ENCODE measurements at regions not wholly inside any gene's neighbourhood (a gene's known extent, or its start where the extent isn't known, plus 50 kb on each side); places are given as distances from the start of the nearest gene placed in this dataset.

DNA sequence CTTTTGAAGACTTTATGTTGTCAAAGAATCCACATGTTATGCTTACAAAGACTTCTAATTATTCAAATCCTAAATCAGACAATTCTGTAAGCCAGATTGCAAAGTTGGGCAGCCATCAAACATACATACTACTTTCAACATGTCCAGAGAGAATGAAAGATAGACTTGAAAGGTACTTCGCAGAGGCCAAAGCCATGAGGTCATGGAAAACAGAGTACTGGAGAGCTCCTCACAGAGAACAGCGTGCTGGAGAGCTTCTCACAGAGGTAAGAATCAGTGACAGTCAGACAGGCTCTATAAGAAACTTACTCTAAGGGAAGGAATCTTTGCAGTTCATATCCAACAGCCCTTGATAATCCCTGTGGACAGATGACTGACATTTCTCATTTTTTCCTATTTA lies 400.2 kb downstream of the GJA1 start:
- no peak overlapping the region for H3K4me3 ChIP-seq (ENCODE audit: low read depth in 1 of 3, low read length in 3 of 3)
- WGBS = 73% methylated on average over 2 of the region's 2 CpGs
- H3K27ac ChIP-seq (ENCODE audit: low read depth in 1 of 2, low read length in 2 of 2) = no peak overlapping the region
- TF ChIP-seq RAD21 (IDR thresholded peaks at IDR 0.05) = no peak
- no peak for TF ChIP-seq YY1 (IDR thresholded peaks at IDR 0.05)
- TF ChIP-seq TAF1 (conservative IDR thresholded peaks at IDR 0.05) = no peak
- TF ChIP-seq, protein P1, sequence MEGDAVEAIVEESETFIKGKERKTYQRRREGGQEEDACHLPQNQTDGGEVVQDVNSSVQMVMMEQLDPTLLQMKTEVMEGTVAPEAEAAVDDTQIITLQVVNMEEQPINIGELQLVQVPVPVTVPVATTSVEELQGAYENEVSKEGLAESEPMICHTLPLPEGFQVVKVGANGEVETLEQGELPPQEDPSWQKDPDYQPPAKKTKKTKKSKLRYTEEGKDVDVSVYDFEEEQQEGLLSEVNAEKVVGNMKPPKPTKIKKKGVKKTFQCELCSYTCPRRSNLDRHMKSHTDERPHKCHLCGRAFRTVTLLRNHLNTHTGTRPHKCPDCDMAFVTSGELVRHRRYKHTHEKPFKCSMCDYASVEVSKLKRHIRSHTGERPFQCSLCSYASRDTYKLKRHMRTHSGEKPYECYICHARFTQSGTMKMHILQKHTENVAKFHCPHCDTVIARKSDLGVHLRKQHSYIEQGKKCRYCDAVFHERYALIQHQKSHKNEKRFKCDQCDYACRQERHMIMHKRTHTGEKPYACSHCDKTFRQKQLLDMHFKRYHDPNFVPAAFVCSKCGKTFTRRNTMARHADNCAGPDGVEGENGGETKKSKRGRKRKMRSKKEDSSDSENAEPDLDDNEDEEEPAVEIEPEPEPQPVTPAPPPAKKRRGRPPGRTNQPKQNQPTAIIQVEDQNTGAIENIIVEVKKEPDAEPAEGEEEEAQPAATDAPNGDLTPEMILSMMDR (IDR thresholded peaks at IDR 0.05; ENCODE audit: low read depth, low read length, missing input control) = no peak
- TF ChIP-seq JUND (IDR thresholded peaks at IDR 0.05) = no peak
- TF ChIP-seq SP1 (IDR thresholded peaks at IDR 0.05) = no peak
- no peak for TF ChIP-seq GABPA (IDR thresholded peaks at IDR 0.05 in 1 of 2, conservative IDR thresholded peaks at IDR 0.05 in 1 of 2)
- TF ChIP-seq NR2F2 (IDR thresholded peaks at IDR 0.05) = no peak
- no peak for TF ChIP-seq HNF4A (conservative IDR thresholded peaks at IDR 0.05)
- TF ChIP-seq RXRA (IDR thresholded peaks at IDR 0.05) = no peak
- no peak for TF ChIP-seq HNF4G (IDR thresholded peaks at IDR 0.05)
- TF ChIP-seq EGR1 (IDR thresholded peaks at IDR 0.05; ENCODE audit: low read depth in 2 of 2) = no peak
- TF ChIP-seq, protein P2, sequence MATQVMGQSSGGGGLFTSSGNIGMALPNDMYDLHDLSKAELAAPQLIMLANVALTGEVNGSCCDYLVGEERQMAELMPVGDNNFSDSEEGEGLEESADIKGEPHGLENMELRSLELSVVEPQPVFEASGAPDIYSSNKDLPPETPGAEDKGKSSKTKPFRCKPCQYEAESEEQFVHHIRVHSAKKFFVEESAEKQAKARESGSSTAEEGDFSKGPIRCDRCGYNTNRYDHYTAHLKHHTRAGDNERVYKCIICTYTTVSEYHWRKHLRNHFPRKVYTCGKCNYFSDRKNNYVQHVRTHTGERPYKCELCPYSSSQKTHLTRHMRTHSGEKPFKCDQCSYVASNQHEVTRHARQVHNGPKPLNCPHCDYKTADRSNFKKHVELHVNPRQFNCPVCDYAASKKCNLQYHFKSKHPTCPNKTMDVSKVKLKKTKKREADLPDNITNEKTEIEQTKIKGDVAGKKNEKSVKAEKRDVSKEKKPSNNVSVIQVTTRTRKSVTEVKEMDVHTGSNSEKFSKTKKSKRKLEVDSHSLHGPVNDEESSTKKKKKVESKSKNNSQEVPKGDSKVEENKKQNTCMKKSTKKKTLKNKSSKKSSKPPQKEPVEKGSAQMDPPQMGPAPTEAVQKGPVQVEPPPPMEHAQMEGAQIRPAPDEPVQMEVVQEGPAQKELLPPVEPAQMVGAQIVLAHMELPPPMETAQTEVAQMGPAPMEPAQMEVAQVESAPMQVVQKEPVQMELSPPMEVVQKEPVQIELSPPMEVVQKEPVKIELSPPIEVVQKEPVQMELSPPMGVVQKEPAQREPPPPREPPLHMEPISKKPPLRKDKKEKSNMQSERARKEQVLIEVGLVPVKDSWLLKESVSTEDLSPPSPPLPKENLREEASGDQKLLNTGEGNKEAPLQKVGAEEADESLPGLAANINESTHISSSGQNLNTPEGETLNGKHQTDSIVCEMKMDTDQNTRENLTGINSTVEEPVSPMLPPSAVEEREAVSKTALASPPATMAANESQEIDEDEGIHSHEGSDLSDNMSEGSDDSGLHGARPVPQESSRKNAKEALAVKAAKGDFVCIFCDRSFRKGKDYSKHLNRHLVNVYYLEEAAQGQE (IDR thresholded peaks at IDR 0.05) = no peak
- TF ChIP-seq, protein P3, sequence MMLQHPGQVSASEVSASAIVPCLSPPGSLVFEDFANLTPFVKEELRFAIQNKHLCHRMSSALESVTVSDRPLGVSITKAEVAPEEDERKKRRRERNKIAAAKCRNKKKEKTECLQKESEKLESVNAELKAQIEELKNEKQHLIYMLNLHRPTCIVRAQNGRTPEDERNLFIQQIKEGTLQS (IDR thresholded peaks at IDR 0.05) = no peak
- TF ChIP-seq FOXA2 (IDR thresholded peaks at IDR 0.05) = no peak
- TF ChIP-seq, protein P4, sequence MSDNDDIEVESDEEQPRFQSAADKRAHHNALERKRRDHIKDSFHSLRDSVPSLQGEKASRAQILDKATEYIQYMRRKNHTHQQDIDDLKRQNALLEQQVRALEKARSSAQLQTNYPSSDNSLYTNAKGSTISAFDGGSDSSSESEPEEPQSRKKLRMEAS (IDR thresholded peaks at IDR 0.05) = no peak
- TF ChIP-seq FOXA1 (IDR thresholded peaks at IDR 0.05) = no peak
- no peaks in the 10 kb centered on the region for H3K4me1 ChIP-seq (ENCODE audit: control insufficient read depth in 4 of 4, insufficient read depth in 4 of 4, low read length in 3 of 4)
- H3K9ac ChIP-seq (ENCODE audit: low read depth in 1 of 2, low read length in 2 of 2) = no peak overlapping the region
- DNase-seq (ENCODE audit: low spot score) = no peak
- H3K9me3 ChIP-seq (ENCODE audit: control insufficient read depth in 4 of 4, low read length in 3 of 4) = no peaks in the 10 kb centered on the region
- H3K36me3 ChIP-seq (ENCODE audit: control insufficient read depth in 4 of 4, insufficient read depth in 3 of 4, low read depth in 1 of 4, low read length in 3 of 4) = no peaks in the 10 kb centered on the region
- no peaks in the 10 kb centered on the region for H3K27me3 ChIP-seq (ENCODE audit: control insufficient read depth in 4 of 4, insufficient read depth in 4 of 4, low read length in 3 of 4)

DNA sequence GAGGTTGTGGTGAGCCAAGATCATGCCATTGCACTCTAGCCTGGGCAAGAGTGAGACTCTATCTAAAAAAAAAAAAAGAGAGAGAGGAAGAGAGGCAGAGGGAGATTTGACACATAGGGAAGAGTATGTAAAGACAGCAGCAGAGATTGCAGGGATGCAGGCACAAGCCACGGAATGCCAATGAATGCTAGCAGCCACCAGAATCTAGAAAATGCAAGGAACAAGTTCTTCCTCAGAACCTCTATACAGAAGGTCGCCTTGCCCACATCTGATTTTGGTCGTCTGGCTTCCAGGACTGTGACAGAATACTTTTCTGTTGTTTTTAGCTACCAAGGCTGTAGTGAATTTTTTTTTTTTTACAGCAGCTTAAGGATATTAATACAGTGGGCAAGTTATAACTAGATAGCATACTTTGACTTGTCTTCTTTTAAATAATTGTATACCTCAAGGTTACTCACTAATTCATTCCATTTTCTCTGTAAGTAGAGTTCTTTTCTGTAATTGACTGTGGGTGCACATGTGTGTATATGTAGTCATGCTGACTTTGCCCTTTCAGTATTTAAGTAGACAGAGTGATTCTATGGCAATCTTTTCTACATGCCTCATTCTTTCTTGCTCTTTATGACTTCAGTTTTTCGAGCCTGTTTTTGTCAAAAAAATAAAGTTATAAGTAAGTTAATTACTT lies 402.2 kb downstream of the GJA1 start:
- no peak overlapping the region for H3K4me3 ChIP-seq (ENCODE audit: low read depth in 1 of 3, low read length in 3 of 3)
- no peaks in the 10 kb centered on the region for H3K9me3 ChIP-seq (ENCODE audit: control insufficient read depth in 4 of 4, low read length in 3 of 4)
- no peaks in the 10 kb centered on the region for H3K4me1 ChIP-seq (ENCODE audit: control insufficient read depth in 4 of 4, insufficient read depth in 4 of 4, low read length in 3 of 4)
- H3K27ac ChIP-seq (ENCODE audit: low read depth in 1 of 2, low read length in 2 of 2) = no peak overlapping the region
- no peaks in the 10 kb centered on the region for H3K27me3 ChIP-seq (ENCODE audit: control insufficient read depth in 4 of 4, insufficient read depth in 4 of 4, low read length in 3 of 4)
- H3K36me3 ChIP-seq (ENCODE audit: control insufficient read depth in 4 of 4, insufficient read depth in 3 of 4, low read depth in 1 of 4, low read length in 3 of 4) = no peaks in the 10 kb centered on the region
- TF ChIP-seq, protein P2 (IDR thresholded peaks at IDR 0.05) = no peak
- TF ChIP-seq GABPA (IDR thresholded peaks at IDR 0.05 in 1 of 2, conservative IDR thresholded peaks at IDR 0.05 in 1 of 2) (no peak), SP1 (IDR thresholded peaks at IDR 0.05) (no peak), EGR1 (IDR thresholded peaks at IDR 0.05; ENCODE audit: low read depth in 2 of 2) (no peak), HNF4G (IDR thresholded peaks at IDR 0.05) (no peak), FOXA1 (IDR thresholded peaks at IDR 0.05) (no peak)
- TF ChIP-seq, protein P1 (IDR thresholded peaks at IDR 0.05; ENCODE audit: low read depth, low read length, missing input control) = no peak
- TF ChIP-seq, protein P4 (IDR thresholded peaks at IDR 0.05) = no peak
- no peak overlapping the region for H3K9ac ChIP-seq (ENCODE audit: low read depth in 1 of 2, low read length in 2 of 2)
- DNase-seq (ENCODE audit: low spot score) = no peak
- WGBS = 64% methylated on average over 4 of the region's 4 CpGs

Measured in liver (tissue), 8 donors.